ENCODE measurements at regions not wholly inside any gene's neighbourhood (a gene's known extent, or its start where the extent isn't known, plus 50 kb on each side); places are given as distances from the start of the nearest gene placed in this dataset.

DNA sequence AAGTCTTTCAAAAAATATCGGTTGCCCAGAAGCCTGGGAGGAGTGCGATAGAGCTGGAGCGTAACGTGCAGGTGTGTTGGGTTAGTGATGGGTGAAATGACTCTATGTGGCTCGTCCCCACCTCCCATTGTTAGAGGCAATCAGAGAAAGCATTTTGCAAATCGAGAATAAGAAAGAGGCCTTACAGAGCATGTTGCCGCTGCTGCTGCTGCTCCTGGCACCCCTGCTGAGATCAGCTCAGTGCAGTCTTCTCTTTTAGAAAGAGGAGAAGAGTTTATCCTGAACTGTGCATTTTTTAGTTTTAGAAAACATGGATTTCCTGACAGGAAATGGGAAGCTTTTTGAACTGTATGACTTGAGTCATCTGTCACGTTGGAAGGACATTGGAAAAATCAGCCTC lies 774.5 kb upstream of the RBFOX1 start:
- H3K27me3 ChIP-seq, result no peaks in the 10 kb centered on the region
- intact Hi-C loops (cut with DNase I), result no loop called here
- DNase-seq, result no peak
- WGBS, 4 donors, result 11 to 16% (median 12%) methylated on average over 8 of the region's 8 CpGs
- no peak overlapping the region for H3K27ac ChIP-seq
- H3K4me1 ChIP-seq, result no peaks in the 10 kb centered on the region
- no peak for ATAC-seq
- H3K36me3 ChIP-seq, result no peaks in the 10 kb centered on the region
- no peaks in the 10 kb centered on the region for H3K9me3 ChIP-seq
- no peak overlapping the region for H3K4me3 ChIP-seq
- TF ChIP-seq, protein P1, sequence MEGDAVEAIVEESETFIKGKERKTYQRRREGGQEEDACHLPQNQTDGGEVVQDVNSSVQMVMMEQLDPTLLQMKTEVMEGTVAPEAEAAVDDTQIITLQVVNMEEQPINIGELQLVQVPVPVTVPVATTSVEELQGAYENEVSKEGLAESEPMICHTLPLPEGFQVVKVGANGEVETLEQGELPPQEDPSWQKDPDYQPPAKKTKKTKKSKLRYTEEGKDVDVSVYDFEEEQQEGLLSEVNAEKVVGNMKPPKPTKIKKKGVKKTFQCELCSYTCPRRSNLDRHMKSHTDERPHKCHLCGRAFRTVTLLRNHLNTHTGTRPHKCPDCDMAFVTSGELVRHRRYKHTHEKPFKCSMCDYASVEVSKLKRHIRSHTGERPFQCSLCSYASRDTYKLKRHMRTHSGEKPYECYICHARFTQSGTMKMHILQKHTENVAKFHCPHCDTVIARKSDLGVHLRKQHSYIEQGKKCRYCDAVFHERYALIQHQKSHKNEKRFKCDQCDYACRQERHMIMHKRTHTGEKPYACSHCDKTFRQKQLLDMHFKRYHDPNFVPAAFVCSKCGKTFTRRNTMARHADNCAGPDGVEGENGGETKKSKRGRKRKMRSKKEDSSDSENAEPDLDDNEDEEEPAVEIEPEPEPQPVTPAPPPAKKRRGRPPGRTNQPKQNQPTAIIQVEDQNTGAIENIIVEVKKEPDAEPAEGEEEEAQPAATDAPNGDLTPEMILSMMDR (IDR thresholded peaks at IDR 0.05), result no peak
- TF ChIP-seq POLR2A (IDR thresholded peaks at IDR 0.05), result no peak

DNA sequence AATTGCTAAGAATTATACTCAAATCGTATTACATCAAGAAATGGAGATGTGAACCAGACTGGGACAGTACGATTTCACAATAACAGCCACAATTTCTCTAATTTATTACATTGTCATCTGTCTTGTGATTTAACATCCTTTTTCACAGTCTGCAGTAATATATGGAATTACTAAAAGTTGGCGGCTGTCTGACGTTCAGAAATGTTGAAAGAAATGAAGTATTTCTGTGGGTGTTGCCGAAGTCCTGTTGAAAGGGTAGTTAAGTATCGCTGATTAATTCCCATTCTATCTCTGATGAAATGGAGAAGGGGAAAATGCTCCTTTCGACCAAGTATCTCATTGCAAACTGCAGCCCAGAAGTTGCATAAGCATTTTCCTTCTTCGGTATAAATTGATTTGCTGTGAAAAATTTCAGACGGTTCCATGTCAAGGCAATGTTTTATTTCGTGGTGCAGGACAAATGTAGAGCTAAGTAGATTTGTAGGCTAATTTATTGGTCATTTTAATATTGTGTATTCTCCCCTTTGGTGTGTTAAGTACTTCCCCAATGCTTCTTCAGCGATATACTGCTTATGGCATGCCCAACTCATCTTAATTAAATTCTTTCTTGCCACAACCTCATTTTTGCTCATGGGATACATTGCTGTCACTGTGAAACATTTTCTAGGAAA lies 775.2 kb upstream of the RBFOX1 start:
- no peak overlapping the region for H3K27ac ChIP-seq

DNA sequence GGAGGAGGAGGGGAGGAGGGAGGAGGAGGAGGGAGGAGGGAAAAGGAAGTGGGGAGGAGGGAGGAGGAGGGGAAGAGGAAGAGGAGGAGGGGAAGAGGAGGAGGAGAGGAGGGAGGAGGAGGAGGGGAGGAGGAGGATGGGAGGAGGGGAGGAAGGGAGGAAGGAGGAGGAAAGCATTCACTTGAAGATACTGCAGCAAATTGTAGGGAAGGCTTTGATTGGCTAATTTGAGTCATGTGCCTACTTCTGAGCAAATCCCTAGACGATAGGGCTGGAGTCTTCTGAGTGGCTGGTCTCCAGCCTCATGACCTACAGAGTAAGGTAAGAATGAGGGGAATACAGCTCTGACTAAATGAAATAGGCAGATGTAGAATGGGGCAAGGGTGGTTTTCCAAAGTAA lies 783.2 kb upstream of the RBFOX1 start:
- no peak overlapping the region for H3K4me3 ChIP-seq
- WGBS, 4 donors, result 64 to 83% (median 71%) methylated on average over 1 of the region's 1 CpG
- no peaks in the 10 kb centered on the region for H3K36me3 ChIP-seq

More for the DNA sequence above, 775.2 kb upstream of the RBFOX1 start:
- no peaks in the 10 kb centered on the region for H3K9me3 ChIP-seq
- DNase-seq, result no peak
- no peak overlapping the region for H3K4me3 ChIP-seq
- WGBS, 4 donors, result 59 to 67% (median 64%) methylated on average over 11 of the region's 11 CpGs
- H3K27me3 ChIP-seq, result no peaks in the 10 kb centered on the region
- ATAC-seq, result no peak
- no peaks in the 10 kb centered on the region for H3K4me1 ChIP-seq
- TF ChIP-seq, protein P1 (IDR thresholded peaks at IDR 0.05), result no peak
- no peak for TF ChIP-seq POLR2A (IDR thresholded peaks at IDR 0.05)
- intact Hi-C loops (cut with DNase I), result no loop called here
- H3K36me3 ChIP-seq, result no peaks in the 10 kb centered on the region

DNA sequence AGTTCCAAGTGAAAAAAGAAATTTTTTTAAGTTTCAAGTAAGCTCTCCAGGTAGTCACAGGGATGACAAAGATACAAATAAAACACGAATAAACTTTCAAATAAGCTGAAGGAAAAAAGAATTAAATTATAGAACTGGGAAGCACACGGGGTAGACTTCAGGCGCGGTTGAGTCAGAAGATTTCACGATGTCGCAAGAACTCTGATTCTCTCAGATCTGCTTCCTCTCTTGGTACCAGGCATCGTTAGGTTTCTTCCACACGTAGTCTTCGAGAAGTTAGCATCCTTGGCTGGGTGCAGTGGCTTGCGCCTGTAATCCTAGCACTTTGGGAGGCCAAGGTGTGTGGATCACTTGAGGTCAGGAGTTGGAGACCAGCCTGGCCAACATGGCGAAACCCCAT lies 784.1 kb upstream of the RBFOX1 start:
- H3K4me1 ChIP-seq, result no peaks in the 10 kb centered on the region
- H3K9me3 ChIP-seq, result no peaks in the 10 kb centered on the region
- no peak for ATAC-seq
- no peak for DNase-seq
- 86 to 91% (median 88%) methylated on average over 11 of the region's 11 CpGs for WGBS, 4 donors
- no peaks in the 10 kb centered on the region for H3K36me3 ChIP-seq
- no peaks in the 10 kb centered on the region for H3K27me3 ChIP-seq
- TF ChIP-seq, protein P1 (IDR thresholded peaks at IDR 0.05), result no peak
- TF ChIP-seq POLR2A (IDR thresholded peaks at IDR 0.05), result no peak
- no peak overlapping the region for H3K27ac ChIP-seq
- H3K4me3 ChIP-seq, result no peak overlapping the region
- intact Hi-C loops (cut with DNase I), result no loop called here

More for the DNA sequence above, 783.2 kb upstream of the RBFOX1 start:
- H3K27me3 ChIP-seq, result no peaks in the 10 kb centered on the region
- intact Hi-C loops (cut with DNase I), result no loop called here
- no peak for ATAC-seq
- TF ChIP-seq, protein P1 (IDR thresholded peaks at IDR 0.05), result no peak
- TF ChIP-seq POLR2A (IDR thresholded peaks at IDR 0.05), result no peak
- H3K27ac ChIP-seq, result no peak overlapping the region
- no peaks in the 10 kb centered on the region for H3K9me3 ChIP-seq
- no peak for DNase-seq
- H3K4me1 ChIP-seq, result no peaks in the 10 kb centered on the region

Measured in heart left ventricle (tissue), 16 donors.